ENCODE measurements at regions not wholly inside any gene's neighbourhood (a gene's known extent, or its start where the extent isn't known, plus 50 kb on each side); places are given as distances from the start of the nearest gene placed in this dataset.

- no peak for TF ChIP-seq POLR2A (IDR thresholded peaks at IDR 0.05)
- no peak for TF ChIP-seq CTCF (IDR thresholded peaks at IDR 0.05)
- Histone ChIP-seq H3K4me3 (no peak overlapping the region), H3K27ac (peak overlapping the region in 2 of 4 donors; percentile 39 to 59), H3K4me1 (peaks cover 21% of the 10 kb centered on the region), H3K9me3 (no peaks in the 10 kb centered on the region), H3K27me3 (no peaks in the 10 kb centered on the region), H3K36me3 (replicated peaks in 1 of 2; ENCODE audit: insufficient read depth in 1 of 2, low read depth in 2 of 2) (no peaks in the 10 kb centered on the region)
- DNase-seq (no peak), ATAC-seq (no peak)
- intact Hi-C loops (cut with DNase I) = no loop called here
- 66 to 78% methylated on average over 6 of the region's 6 CpGs for WGBS, 2 donors
Observed at GRCh38 chr6:21742238-21742660, 148.7 kb downstream of the SOX4 start.

GRCh38 chr6:21744331-21744730 lies 150.8 kb downstream of the SOX4 start:
- H3K27ac ChIP-seq = no peak overlapping the region
- TF ChIP-seq CTCF (IDR thresholded peaks at IDR 0.05) = no peak
- TF ChIP-seq POLR2A (IDR thresholded peaks at IDR 0.05) = no peak
- intact Hi-C loops (cut with DNase I) = no loop called here
- H3K27me3 ChIP-seq = no peaks in the 10 kb centered on the region
- H3K9me3 ChIP-seq = no peaks in the 10 kb centered on the region
- DNase-seq (no peak), ATAC-seq (no peak)
- no peak overlapping the region for H3K4me3 ChIP-seq
- 87 to 92% methylated on average over 1 of the region's 1 CpG for WGBS, 2 donors
- no peaks in the 10 kb centered on the region for H3K36me3 ChIP-seq (replicated peaks in 1 of 2; ENCODE audit: insufficient read depth in 1 of 2, low read depth in 2 of 2)
- H3K4me1 ChIP-seq = peaks cover 18% of the 10 kb centered on the region

GRCh38 chr6:21745543-21746337 lies 152.2 kb downstream of the SOX4 start:
- TF ChIP-seq CTCF (IDR thresholded peaks at IDR 0.05) (no peak), POLR2A (IDR thresholded peaks at IDR 0.05) (no peak)
- peaks cover 6% of the 10 kb centered on the region for H3K4me1 ChIP-seq
- intact Hi-C loops (cut with DNase I) = no loop called here

GRCh38 chr6:21747441-21747840 lies 153.9 kb downstream of the SOX4 start:
- no peak for ATAC-seq
- TF ChIP-seq POLR2A (IDR thresholded peaks at IDR 0.05) = no peak
- no peak for TF ChIP-seq CTCF (IDR thresholded peaks at IDR 0.05)
- no peak overlapping the region for H3K4me3 ChIP-seq
- no peaks in the 10 kb centered on the region for H3K27me3 ChIP-seq
- no peaks in the 10 kb centered on the region for H3K36me3 ChIP-seq (replicated peaks in 1 of 2; ENCODE audit: insufficient read depth in 1 of 2, low read depth in 2 of 2)
- no peak for DNase-seq
- no peaks in the 10 kb centered on the region for H3K9me3 ChIP-seq
- no peaks in the 10 kb centered on the region for H3K4me1 ChIP-seq
- 52 to 54% methylated on average over 4 of the region's 4 CpGs for WGBS, 2 donors
- H3K27ac ChIP-seq = no peak overlapping the region
- intact Hi-C loops (cut with DNase I) = no loop called here

More at GRCh38 chr6:21745543-21746337, 152.2 kb downstream of the SOX4 start:
- no peak overlapping the region for H3K4me3 ChIP-seq
- ATAC-seq = no peak
- H3K27ac ChIP-seq = no peak overlapping the region
- H3K36me3 ChIP-seq (replicated peaks in 1 of 2; ENCODE audit: insufficient read depth in 1 of 2, low read depth in 2 of 2) = no peaks in the 10 kb centered on the region
- no peaks in the 10 kb centered on the region for H3K9me3 ChIP-seq
- no peak for DNase-seq
- 90 to 91% methylated on average over 11 of the region's 11 CpGs for WGBS, 2 donors
- no peaks in the 10 kb centered on the region for H3K27me3 ChIP-seq
